ENCODE measurements at regions not wholly inside any gene's neighbourhood (a gene's known extent, or its start where the extent isn't known, plus 50 kb on each side); places are given as distances from the start of the nearest gene placed in this dataset.
"Not testable (repeated sequence)": the region's sequence is repeated elsewhere in the genome, so short reads cannot be mapped to it uniquely, and the experiment has no call there.

DNA sequence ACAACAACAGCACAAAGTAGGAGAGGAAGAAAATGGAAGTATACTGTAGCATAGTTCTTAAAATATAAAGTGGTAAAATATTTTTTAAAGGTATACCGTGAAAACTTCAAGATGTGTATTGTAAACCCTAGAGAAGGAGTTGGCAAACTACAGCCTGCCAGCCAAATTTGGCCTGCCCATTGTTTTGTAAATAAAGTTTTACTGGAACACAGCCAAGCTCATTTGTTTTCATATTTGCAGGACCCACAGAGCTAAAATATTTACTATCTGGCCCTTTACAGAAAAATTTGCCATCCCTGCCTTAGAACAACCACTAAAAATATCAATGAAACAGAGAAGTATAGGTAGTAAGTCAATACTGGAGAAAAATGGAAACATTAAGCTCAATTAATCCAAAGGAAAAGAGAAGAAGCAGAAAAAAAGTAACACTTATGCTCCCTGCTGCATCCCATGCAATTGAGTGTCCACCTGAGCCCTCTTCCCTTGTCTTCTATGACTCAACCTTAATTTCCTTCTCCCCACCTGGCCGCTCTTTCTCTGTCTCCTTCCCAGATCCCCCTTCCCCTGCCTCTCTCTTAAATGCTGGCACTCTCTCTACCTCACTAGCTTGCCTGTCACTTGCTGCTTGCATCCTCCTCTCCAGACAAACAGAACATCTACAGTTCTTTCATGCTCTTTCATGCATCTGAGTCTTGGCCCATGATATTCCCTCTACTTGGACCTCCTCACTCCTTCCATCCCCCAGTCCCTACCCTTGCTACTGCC is 50.6 kb upstream of the FER start:
- DNase-seq (ENCODE audit: low read depth) = no peak

DNA sequence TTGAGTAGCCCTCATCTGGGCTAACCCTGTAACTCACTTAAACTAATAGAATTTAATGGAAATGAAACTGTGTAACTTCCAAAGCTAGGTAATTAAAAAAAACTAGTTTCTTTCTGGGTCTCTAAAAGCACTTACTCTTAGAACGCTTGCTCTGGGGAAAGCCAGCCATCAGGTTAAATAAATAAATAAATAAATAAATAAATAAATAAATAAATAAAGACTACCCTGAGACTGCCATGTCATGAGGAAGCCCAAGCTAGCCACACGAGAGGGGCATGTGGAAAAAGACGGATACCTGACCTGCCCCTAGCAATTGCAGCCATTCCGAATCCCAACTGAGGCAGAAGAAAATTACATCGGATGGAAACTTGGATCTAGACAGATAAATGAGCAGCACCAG is 51.3 kb upstream of the FER start:
- DNase-seq (ENCODE audit: low read depth) = no peak

DNA sequence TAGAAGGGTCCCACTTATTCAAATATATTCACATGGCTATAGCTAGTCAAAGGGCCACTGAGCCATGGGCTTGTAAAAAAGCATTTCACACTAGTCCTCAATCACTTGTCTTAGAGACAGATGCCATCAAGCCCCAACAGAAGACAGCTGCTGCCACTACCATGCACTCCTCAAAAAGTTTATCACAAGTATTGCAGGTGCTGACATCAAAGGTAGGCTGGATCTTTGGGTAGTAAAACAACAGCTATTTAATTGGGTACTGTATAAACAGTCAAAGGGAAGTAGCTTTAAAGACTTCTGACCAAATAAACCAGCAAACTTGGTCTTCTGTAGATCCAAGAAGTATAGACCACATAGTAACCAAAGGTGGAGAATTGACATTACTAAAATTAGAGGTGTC is 59.2 kb upstream of the FER start:
- no peak for DNase-seq (ENCODE audit: low read depth)

DNA sequence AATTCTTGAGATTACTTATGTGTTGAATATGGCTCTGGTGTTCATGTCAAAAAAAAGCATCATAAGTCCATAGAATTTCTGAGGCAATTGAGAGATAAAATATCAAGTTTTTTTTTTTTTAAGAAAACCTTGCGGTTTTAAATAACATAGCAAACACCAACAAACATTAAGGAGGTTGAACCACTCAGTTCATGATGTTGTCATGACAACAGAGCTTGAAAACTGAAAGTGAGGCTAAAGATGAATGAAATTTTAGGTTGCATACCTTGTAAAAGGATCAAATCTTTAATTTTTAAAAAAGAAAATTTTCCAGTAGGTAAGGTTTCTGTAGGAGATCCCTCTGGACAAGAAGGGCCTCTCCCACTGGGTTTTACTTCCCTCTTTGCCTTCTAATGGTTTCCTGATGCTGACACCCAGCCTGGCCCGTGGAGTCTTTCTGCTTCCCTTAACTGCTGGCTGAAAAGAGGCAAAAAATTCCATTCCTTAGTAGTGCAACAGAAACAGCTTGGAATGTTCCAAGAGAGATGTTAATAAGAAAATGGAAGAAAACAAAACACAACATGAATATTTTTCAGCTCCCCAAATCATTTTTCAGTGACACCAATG is 60.0 kb upstream of the FER start:
- DNase-seq (ENCODE audit: low read depth) = peak; percentile 16

DNA sequence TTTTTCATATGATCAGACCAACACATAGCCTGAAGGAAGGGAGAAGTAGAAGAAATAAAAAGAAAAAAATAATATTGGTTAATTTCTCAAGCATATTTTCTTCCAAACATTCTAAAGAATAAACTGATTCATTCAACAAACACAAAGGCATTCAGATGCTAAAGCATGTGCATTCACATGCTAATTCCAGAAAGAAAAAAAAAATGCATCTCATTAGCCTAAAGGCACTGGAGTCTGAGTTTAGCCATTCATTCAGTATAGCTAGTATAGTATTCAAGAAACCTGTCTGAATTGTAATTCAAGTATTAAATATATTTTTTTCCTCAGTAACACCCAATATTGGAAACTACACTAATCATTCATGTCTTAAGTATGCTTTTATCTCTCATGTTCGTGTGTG is 61.0 kb upstream of the FER start:
- DNase-seq (ENCODE audit: low read depth) = no peak

DNA sequence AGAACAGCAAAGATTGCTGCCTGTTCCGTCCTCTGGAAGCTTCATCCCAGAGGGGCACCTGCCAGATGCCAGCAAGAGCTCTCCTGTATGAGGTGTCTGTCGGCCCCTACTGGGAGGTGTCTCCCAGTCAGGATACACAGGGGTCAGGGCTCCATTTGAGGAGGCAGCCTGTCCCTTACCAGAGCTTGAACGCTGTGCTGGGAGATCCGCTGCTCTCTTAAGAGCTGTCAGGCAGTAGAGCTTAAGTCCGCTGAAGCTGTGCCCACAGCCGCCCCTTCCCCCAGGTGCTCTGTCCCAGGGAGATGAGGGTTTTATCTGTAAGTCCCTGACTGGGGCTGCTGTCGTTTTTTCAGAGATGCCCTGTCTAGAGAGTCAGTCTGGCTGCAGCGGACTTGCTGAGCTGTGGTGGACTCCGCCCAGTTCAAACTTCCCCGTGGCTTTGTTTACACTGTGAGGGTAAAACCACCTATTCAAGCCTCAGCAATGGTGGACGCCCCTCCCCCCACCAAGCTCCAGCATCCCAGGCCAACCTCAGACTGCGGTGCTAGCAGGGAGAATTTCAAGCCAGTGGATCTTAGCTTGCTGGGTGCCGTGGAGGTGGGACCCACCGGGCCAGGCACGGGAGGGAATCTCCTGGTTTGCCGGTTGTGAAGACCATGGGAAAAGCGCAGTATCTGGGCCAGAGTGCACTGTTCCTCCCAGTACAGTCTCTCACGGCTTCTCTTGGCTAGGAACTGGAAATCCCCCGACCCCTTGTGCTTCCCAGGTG is 62.1 kb upstream of the FER start:
- DNase-seq (ENCODE audit: low read depth) = not testable (repeated sequence)

DNA sequence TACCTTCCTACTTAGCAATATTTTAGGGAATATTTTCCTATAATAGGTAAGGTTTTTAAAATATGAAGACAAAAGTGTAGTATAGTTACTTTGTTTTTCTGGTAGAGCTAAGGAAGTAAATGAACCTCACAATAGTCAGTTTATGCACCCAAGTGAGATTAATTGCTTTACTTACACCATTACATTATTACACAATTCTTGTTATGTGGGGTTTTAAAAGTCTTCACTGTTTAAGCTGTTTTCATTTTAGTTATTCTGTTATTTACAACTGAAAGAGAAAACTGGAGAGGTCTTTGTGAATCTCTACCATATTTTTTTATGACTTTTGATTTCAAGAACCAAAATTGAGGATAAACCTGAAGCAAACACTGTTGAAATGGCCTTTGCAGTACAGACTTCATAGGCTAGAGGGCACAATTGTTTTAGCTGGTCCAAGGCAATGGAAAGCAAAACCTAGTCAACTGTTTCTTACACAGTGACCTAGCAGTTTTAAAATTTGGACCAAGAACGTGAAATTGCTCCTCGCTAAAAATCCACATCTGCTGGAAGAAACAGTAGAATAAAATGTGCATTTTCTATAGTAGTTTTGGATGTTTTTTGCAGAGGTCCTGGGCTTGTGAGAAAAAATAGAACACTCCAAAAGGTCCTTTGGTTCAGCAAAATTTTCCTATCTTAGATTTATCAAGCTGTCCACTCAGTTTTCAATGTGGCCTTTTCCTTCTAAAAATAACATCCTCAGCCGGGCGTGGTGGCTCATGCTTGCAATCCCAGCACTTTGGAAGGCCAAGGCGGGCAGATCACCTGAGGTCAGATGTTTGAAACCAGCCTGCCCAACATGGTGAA is 66.4 kb upstream of the FER start:
- DNase-seq (ENCODE audit: low read depth) = peak; percentile 34

DNA sequence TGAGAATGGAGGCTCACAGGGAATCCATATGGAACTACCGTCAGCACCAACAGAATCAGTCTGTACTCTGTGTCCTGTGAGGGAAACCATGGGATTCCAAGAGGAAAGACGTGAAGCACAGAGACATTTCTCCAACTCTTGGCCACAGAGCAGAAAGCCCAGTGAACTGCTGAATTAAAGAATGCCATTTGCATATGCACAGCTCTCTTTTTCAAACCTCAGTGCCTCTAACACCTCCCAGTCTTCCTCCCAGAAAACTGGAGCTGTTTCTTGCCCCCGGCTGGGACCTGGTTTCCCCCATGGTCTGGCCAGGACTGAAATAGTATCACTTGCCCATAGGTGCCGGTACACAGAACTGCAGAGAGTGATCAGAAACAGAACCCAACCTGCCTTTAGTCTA is 69.6 kb upstream of the FER start:
- DNase-seq (ENCODE audit: low read depth) = no peak

DNA sequence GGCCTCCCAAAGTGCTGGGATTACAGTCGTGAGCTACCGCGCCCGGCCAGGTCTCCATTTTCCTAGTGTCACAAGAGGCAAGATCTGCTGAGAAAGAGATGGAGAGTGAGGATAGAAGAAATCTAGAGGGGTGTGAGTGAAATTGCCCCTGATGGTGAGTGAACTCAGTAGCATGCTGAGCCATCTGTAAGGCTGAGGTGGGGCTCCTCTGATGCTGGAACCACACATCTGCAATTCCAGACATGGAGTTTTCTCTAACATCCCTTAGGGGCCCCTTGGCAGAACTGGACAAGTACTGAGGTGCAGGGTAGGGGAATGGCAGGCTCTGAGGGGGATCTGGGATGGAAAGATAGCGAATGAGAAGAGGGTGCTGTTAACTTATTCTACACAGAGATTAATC is 72.0 kb upstream of the FER start:
- DNase-seq (ENCODE audit: low read depth) = no peak

DNA sequence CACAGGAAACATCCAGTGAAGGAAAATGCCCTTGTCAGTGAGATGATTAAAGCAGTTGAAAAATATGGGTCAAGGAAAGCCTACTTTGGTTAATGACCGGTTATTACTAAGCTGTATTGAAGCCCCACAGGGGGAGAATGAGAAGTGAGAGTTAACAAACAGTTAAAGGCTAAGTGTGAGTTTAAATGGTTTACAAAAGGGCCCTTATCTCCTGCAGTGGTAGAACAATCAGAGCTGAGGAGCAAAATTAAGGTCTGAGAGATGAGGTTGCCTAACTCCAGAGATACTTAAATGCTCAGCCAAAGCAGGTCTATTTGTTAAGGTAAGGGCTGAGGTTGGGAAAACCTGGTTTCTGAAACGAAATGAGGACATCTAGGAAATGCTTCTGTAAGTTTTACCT is 75.1 kb upstream of the FER start:
- DNase-seq (ENCODE audit: low read depth) = no peak

DNA sequence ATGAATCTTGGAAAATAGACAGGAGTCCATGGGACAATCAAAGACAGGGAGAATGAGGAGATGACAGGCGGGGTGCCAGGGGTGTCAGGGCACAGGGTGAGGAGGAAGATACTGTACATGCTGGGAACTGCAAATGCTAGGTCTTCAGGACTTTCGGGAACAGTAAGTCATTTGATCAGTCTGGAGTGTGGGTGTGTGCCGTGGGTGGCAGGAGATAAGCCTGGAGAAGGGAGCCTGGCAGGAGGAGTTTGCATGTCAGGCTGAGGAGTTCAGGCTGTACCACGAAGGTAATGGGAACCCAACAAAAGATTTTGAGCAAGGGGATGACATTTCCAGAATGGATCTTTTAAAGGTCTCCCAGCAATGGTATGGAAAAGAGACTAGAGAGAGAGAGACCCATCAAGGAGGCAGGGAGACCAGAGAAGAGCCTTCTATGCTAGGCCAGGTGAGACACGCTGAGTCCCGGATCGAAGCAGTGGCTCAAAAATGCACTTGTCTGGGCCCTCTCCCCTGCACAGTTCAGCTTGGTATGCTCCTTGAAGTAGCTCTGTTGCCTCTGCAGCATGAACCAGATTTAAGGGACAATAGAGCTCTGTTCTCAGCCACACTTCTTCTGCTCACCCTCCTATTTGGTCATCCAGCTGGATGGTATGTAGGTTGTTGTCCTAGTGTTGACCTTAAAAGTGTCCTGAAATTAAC is 77.0 kb upstream of the FER start:
- no peak for DNase-seq (ENCODE audit: low read depth)

DNA sequence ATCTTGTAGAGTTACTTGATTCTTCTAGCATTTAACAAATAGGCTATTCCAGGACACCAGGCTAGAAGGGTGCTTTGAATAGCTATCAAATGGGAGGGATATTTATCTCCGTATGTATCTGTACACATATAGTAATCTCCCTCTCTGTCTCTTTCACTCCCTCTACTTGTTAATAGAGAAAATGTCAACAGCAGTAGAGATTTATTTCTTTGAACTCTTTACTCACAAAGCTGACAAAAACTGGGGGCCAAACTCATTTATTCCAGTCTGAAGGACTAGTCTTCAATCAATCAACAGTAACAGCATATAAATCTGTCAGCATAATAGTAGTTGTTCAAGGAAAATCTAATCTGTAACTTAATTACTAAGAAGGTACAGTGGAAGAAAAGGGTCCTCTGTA is 78.2 kb upstream of the FER start:
- no peak for DNase-seq (ENCODE audit: low read depth)

DNA sequence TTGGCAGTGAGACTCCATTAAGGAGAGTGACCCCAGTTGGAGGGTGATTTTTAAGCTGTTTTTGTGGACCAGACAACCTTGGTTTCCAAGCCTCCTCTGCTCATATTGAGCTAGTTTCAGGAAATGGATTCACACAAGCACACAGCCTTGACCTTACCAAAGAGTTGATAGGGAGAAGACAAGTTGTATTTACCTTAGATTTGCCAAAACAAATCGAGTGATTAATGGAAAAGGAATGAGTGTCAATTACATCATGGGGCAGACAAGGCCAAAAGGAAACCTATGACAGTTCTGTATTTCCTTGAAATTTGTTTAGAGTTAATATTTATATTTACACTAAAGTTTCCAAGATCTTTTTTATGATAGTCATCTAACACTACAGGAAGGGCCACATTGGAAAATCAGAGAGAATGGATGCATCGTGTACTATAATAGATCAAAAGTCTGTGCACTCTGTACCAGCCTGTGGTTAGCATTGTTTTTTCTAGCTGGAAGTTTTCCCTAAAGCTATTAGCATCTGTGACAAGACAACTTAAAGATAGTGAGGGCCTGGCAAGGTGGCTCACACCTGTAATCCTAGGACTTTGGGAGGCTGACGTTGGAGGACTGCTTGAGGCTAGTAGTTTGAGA is 86.0 kb upstream of the FER start:
- DNase-seq (ENCODE audit: low read depth) = no peak

DNA sequence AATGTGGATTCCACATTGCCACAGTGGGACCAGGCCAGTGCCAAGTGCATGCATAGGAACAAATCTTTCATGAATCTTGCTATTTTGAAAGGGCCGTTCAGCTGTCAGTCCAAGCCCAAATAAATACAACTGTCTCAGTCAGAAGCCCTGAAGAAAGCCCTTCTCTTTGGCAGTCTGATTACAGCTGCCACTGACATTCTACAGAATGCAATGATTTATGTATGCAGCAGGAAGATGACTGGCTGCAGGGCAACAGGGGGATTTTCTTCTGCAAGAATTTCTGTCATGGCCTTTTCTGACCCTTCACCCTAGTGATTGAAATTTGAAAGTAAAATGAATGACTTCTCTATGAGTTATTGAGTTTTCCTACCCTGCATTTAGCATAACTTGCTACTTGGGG is 86.7 kb upstream of the FER start:
- DNase-seq (ENCODE audit: low read depth) = no peak

DNA sequence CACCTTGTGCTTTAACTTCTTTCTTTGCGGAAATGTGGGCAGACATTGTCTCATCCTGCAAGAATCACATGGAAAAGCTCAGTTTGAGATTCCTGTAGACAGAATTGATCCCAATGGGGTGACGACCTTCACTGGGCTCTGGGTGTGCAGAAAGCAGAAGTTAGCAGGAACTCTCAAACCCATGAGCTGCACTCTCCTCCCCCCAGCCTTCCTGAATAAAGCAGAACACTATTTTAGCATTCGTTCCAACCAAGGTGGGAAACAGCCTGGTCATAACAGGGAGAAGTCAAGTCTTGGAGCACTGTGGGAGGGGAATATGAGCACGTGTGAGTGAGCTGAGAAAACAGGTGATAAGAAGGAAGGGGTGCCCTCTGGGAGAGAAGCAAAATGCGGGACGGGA is 87.4 kb upstream of the FER start:
- no peak for DNase-seq (ENCODE audit: low read depth)

DNA sequence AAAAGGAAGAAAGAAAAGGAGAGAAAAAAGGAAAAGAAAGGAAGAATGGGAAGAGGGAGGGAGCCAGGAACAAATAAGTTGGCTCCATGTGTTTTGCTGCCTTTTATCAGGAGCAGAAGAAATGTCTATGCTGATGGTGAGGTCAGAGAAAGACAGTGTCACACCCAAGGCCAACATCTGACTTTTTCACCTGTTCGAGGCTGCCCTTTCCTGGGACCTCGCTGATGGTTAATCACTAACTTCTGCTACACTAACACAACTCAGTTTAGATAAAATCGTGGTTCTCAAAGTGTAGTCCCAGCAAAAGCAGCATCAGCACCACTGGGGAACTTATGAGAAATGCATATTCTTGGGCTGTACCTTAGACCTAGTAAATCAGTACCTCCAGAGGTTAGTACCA is 88.2 kb upstream of the FER start:
- DNase-seq (ENCODE audit: low read depth) = no peak

DNA sequence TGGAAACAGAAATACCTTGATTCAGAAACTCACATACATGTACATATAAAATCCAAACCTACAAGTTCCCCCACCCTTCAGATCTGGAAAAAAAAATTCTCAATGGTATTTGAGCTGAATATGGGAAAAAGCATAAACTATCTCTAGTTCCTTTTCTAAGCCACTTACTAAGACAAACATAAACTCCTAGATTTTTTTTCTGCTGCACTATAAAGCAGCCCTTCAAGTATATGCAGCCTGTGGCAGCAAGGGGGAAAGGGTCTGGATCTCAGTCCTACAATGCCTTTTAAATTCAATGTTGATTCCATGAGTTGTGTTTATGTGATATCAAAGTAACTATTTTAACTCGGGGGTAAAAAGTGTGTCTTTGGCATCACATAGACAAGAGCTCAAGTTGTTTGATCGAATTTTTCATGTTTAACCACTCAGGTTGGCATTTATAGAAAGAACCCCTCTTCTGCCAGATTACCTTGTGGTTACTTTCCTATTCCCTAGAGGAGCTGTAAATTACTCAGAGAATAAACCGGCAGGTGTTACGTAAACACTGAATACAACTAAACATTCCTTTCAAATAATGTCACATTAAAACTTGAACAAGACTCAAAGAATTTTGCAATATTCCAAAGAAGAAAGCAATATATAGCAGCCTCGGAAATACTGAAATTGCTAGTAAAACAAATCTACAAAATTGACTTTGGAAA is 91.8 kb upstream of the FER start:
- DNase-seq (ENCODE audit: low read depth) = no peak

DNA sequence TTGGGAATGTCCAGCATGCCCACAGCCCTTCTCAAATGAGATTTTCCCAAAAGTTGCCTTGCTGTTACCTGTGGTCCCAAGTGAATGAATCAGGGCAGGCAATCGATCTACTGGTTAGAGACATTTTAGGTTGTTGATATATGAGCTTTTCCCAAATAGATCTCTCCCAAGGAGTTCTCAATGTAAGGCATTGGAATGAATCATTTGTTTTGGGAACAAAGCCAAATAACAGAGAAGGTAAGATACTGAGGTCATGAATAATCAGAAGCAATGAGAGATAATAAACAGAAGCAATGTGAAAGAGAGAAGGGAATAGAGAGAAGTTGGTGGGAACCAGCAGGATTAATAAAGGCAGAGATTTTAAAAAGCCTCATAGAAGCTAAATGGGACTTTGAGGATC is 93.6 kb upstream of the FER start:
- DNase-seq (ENCODE audit: low read depth) = no peak

DNA sequence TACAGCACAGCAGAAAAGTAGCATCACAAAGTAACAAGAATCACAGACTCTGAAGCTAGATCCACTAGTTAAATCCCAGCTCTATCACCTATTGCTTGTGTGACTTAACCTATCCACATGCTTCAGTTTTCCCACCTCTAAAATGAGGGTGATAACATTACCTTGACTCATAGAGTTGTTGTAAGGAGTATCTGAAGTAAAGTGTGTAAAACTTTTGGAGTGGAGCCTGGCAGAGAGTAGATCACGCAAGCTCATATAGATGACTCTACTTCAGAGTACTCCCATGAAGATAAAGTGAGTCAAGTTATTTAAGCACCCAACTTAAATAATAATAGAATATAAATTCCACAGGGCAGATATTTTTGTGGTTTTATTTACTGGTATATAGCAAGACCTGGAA is 94.5 kb upstream of the FER start:
- DNase-seq (ENCODE audit: low read depth) = no peak

DNA sequence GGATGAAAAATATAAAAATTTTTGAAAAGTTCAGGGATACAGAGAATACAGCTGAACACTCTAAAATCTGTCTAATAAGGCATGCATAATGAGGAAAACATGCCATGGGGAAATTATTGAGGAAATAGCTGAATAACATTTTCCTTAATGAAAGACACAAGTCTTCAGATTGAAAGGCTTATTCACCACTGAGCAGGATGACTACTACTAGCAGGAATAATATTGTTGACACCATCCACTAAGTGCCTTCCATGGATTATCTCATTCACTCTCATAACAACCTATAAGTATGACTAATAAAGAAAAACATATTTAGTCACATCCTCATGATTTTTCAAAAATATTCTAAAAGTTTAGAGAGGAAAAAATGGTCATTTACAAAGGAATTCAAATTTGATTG is 96.7 kb upstream of the FER start:
- no peak for DNase-seq (ENCODE audit: low read depth)

DNA sequence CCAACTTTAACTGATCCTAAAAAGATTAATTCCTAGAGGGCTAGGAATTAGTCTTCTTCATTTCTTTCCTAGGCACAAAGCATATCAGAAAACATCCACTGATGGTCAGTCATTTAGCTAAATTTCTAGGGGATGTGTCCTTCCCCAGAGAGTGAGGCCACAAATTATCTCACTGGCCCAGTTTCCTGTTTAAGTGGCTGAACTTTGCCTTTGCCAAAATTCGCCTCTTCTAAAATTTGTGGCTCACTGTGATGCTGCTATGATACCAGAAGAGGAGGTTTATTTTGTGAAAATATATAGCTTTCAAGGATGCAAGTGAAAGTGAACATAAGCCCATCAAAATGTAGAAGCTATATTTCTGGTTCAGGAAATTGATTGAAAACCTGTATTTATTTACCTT is 98.1 kb upstream of the FER start:
- no peak for DNase-seq (ENCODE audit: low read depth)
